ENCODE measurements at regions not wholly inside any gene's neighbourhood (a gene's known extent, or its start where the extent isn't known, plus 50 kb on each side); places are given as distances from the start of the nearest gene placed in this dataset.

- intact Hi-C loops (cut with DNase I) = no loop called here
- 51 to 59% methylated on average over 15 of the region's 15 CpGs for WGBS, 2 donors
- TF ChIP-seq CTCF (IDR thresholded peaks at IDR 0.05) = no peak
- H3K36me3 ChIP-seq = no peaks in the 10 kb centered on the region
- no peak overlapping the region for H3K4me3 ChIP-seq
- peaks cover 0 to 15% (median 3%) of the 10 kb centered on the region in 11 donors for H3K9me3 ChIP-seq
- H3K4me1 ChIP-seq = no peaks in the 10 kb centered on the region
- no peak for ATAC-seq
- peaks cover 0 to 71% (median 45%) of the 10 kb centered on the region in 7 donors for H3K27me3 ChIP-seq
- H3K27ac ChIP-seq = no peak overlapping the region
- DNase-seq = no peak
Observed at GRCh38 chr4:8707045-8707781, 114.6 kb downstream of the CPZ start.

- intact Hi-C loops (cut with DNase I) = no loop called here
- Histone ChIP-seq H3K36me3 (no peaks in the 10 kb centered on the region), H3K27me3 (peaks cover 0 to 79% (median 53%) of the 10 kb centered on the region in 7 donors), H3K9me3 (peaks cover 0 to 9% (median 0%) of the 10 kb centered on the region in 11 donors), H3K4me3 (no peak overlapping the region), H3K4me1 (no peaks in the 10 kb centered on the region), H3K27ac (no peak overlapping the region)
- TF ChIP-seq CTCF (IDR thresholded peaks at IDR 0.05) = no peak
- 61 to 65% methylated on average over 21 of the region's 21 CpGs for WGBS, 2 donors
- no peak for ATAC-seq
- DNase-seq = no peak
Observed at GRCh38 chr4:8706216-8707044, 113.9 kb downstream of the CPZ start.

DNA sequence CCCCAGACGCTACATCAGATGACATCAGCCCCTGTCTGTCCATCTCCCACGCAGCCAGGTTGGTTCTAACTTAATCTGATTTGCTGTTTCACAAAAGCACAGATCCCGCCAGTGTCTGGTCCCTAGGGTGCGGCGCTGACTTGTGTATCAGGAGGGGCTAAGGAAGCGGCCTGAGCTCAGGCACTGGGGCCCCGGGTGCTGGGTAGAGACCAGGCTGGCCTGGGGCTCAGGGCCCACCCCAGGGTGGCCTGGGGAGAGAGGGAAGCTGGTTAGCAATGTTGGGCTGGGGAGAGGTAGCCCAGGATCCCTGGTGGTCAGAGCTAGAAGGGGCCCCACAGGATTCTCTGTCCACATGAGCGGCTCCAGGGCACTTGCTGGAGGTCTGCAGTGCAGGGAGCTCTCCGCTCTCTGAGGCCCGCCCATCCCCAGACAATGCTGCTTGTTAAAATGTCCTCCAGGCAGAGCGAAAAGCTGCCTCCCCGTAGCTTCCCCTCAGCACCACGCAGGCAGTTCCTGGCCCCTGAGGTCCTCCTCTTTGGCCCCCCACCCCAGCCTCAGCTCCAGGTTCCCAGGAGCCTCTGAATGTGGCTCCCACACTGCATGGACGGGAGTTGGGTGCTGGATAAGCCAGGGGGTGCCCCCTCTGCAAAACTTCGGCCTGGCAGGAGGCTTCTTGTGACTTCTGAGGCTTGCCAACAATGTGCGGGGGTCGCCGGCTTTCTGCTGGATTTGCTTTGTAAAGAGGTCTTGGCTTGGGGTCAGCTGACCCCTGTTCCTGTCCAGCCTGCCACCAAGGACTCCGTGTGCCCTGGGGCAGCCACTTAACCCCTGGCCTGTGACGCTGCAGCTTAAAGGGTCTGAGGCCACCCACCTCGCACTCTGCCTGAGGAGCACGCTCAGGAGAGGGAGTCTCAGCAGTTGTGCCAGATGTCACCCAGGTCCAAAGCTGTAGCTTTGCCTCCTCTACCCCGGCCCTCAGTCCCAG lies 112.9 kb downstream of the CPZ start:
- Histone ChIP-seq H3K27me3 (peaks cover 0 to 88% (median 61%) of the 10 kb centered on the region in 7 donors), H3K36me3 (no peaks in the 10 kb centered on the region), H3K4me3 (no peak overlapping the region), H3K9me3 (peaks cover 0 to 4% (median 0%) of the 10 kb centered on the region in 11 donors), H3K4me1 (no peaks in the 10 kb centered on the region), H3K27ac (no peak overlapping the region)
- DNase-seq (no peak), ATAC-seq (no peak)
- no peak for TF ChIP-seq CTCF (IDR thresholded peaks at IDR 0.05)
- intact Hi-C loops (cut with DNase I) = no loop called here
- WGBS, 2 donors = 57 to 58% methylated on average over 23 of the region's 23 CpGs

DNA sequence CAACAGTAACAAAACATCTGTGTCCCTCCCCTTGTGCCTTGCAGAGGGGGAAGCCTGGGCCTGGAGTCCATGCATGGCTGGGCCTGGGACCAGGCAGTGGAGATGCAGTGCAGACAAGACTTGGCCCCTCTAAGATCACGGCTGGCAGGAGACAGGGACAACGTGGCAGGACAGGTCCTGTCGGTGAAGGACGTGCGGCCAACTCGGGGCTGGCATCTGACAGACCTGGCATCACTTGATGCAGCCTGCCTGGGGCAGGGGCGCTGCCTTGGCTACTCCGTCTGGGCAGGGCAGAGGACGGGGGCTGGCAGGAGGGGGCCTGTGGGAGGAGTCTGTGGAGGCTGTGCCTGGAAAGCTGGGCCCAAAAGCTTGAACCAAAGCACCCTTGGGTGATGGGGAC lies 112.1 kb downstream of the CPZ start:
- ATAC-seq = no peak
- Histone ChIP-seq H3K4me3 (no peak overlapping the region), H3K4me1 (no peaks in the 10 kb centered on the region), H3K36me3 (no peaks in the 10 kb centered on the region), H3K9me3 (no peaks in the 10 kb centered on the region), H3K27me3 (peaks cover 0 to 90% (median 67%) of the 10 kb centered on the region in 7 donors), H3K27ac (no peak overlapping the region)
- intact Hi-C loops (cut with DNase I) = no loop called here
- no peak for DNase-seq
- WGBS, 2 donors = 82 to 83% methylated on average over 9 of the region's 9 CpGs
- TF ChIP-seq CTCF (IDR thresholded peaks at IDR 0.05) = no peak

Data from heart right ventricle (tissue), 16 donors.